ENCODE measurements at regions not wholly inside any gene's neighbourhood (a gene's known extent, or its start where the extent isn't known, plus 50 kb on each side); places are given as distances from the start of the nearest gene placed in this dataset.
A peak's percentile ranks its signal among the peaks of the same experiment; 100 is the strongest.

DNA sequence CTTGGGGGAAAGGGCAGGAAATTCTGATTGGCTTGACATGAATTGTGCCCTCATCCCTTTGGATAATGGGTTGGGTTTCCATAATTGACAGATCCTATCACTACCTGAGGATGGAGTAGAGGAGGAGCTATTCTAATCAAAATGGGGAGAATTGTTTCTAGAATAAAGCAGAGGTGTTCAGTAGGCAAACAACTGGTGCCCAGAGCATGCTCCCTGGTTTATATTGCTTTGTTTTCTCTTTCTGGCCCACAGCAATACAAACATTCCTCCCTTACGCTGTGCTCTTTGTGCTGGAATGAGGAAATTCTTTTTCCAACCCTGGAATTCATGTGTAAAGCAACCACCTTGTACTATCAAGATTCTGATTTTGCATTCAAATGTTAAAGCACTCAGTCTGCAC is 147.4 kb downstream of the RASSF9 start:
- TF ChIP-seq, protein P1, sequence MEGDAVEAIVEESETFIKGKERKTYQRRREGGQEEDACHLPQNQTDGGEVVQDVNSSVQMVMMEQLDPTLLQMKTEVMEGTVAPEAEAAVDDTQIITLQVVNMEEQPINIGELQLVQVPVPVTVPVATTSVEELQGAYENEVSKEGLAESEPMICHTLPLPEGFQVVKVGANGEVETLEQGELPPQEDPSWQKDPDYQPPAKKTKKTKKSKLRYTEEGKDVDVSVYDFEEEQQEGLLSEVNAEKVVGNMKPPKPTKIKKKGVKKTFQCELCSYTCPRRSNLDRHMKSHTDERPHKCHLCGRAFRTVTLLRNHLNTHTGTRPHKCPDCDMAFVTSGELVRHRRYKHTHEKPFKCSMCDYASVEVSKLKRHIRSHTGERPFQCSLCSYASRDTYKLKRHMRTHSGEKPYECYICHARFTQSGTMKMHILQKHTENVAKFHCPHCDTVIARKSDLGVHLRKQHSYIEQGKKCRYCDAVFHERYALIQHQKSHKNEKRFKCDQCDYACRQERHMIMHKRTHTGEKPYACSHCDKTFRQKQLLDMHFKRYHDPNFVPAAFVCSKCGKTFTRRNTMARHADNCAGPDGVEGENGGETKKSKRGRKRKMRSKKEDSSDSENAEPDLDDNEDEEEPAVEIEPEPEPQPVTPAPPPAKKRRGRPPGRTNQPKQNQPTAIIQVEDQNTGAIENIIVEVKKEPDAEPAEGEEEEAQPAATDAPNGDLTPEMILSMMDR (IDR thresholded peaks at IDR 0.05; ENCODE audit: insufficient read depth, low read length): no peak
- H3K4me3 ChIP-seq (ENCODE audit: low read depth, low read length): no peak overlapping the region
- peak; percentile 14 for DNase-seq (ENCODE audit: low read depth)

DNA sequence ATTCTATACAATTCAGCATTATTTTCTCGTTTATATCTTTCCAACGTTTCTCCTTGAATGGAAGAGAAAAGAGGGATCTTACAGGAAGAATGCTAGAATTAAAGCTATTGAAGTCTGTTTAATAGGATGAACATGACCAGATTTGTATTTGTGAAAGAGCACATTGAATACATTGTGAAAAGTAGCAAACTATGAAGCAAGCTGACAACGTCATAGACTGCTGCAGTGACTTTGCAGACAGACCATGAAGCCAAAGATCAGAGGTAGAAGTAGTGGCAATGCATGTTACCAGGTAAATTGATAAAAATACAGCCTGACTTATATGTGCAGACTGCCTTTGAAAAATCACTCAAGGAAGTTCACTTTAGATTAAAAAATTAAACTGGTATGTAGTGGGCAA is 146.1 kb downstream of the RASSF9 start:
- DNase-seq (ENCODE audit: low read depth): no peak
- TF ChIP-seq, protein P1 (IDR thresholded peaks at IDR 0.05; ENCODE audit: insufficient read depth, low read length): no peak
- no peak overlapping the region for H3K4me3 ChIP-seq (ENCODE audit: low read depth, low read length)

DNA sequence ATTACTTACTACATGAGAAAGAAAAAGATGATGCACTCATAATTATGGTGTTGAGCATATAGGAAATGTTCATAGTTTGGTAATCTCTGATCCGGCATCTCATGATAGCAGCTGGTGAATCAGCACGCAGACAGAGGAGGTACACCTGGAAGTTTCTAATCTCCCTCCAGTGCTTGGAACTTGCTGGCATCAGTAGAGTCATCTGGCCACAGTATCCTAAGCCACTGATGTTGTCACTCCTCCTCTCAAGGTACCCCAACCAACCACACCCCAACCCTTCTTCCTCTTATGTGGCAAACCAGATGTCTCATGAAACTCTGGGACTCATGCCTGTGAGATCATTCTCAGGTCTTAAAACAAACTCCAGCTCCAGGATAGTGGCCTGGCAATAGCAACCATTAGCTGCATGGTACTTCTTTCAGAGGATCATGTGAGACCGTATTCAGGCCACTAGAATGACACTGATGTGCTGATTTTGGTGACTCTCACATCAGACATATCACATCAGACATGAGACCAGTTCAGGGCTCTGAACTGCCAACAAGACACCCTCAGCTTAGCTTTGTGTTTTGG is 143.0 kb downstream of the RASSF9 start:
- no peak for DNase-seq (ENCODE audit: low read depth)
- TF ChIP-seq, protein P1 (IDR thresholded peaks at IDR 0.05; ENCODE audit: insufficient read depth, low read length): no peak
- no peak overlapping the region for H3K4me3 ChIP-seq (ENCODE audit: low read depth, low read length)

DNA sequence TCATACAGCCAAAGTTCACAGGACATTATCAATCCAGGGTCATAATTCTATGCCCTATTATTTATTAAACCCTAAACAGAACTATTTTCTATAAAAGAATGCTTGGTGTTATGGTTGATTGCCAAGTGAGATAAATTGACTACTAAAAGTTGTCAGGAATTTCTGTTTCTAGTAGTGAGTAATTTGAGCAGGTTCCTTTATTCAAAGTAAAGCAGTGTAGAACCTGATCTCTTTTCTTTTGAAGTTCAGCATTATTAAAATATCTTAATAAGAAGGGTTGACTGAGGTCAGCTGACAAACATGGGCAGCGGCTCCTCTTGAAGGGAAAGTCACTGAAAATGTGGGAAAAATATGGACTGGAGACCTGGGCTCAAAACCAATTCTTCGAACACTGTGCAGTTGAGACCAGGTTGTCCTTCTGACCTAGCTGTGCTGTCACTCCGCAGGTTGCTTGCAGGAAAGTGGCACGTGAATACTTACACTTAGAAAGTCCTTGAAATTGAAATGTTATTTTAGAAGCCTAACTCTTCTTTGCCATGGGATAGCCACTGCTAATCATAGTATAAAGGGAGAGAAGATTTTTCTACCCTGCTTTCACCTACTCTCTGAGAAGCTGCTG is 141.0 kb downstream of the RASSF9 start:
- no peak for DNase-seq (ENCODE audit: low read depth)
- TF ChIP-seq, protein P1 (IDR thresholded peaks at IDR 0.05; ENCODE audit: insufficient read depth, low read length): no peak
- no peak overlapping the region for H3K4me3 ChIP-seq (ENCODE audit: low read depth, low read length)

DNA sequence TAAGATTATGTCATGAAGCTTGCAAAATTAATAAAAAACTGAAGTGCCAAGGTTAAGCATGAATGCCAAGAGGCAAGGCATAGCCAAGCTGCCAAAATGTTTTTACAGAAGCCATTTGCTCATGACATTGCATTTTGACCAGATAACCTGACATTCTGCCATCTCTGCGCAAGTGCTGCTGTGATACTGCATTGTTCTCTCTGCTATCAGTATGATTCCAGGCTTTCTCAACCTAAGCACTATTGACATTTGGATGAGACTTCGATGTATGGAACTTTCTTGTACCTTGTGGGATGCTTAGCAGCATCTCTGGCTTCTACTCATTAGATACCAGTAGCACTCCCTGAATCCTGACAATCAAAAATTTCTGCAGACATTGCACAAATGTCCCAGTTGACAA is 139.2 kb downstream of the RASSF9 start:
- no peak overlapping the region for H3K4me3 ChIP-seq (ENCODE audit: low read depth, low read length)
- TF ChIP-seq, protein P1 (IDR thresholded peaks at IDR 0.05; ENCODE audit: insufficient read depth, low read length): no peak
- DNase-seq (ENCODE audit: low read depth): no peak

DNA sequence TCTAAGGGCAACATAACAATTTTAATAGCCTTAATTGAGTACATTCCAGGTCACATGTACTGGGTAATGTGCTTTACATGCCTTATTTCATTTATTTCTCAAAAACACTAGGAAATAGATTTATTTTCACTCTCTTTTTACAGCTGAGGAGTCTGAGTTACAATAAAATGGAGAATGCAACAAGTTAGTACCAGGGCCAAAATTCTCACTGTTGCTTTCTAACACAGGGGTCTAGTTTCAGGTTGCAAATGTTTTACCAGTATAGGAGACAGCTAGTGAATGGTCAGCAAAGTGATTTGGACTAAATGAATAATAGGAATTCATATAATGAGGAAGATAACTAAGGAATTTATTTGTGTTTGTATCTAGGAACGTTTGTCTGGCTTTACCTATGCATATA is 137.3 kb downstream of the RASSF9 start:
- TF ChIP-seq, protein P1 (IDR thresholded peaks at IDR 0.05; ENCODE audit: insufficient read depth, low read length): no peak
- no peak for DNase-seq (ENCODE audit: low read depth)
- H3K4me3 ChIP-seq (ENCODE audit: low read depth, low read length): no peak overlapping the region

DNA sequence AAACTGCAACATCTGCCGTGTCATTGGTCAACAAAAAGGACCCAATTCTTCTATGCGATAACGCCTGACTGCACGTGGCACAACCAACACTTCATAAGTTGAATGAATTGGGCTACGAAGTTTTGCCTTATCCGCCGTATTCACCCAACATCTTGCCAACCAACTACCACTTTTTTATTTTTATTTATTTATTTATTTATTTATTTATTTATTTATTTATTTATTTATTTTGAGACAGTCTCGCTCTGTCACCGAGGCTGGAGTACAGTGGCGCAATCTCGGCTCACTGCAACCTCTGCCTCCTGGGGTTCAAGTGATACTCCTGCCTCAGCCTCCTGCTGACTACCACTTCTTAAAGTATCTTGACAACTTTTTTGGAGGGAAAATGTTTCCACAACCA is 127.4 kb downstream of the RASSF9 start:
- TF ChIP-seq, protein P1 (IDR thresholded peaks at IDR 0.05; ENCODE audit: insufficient read depth, low read length): no peak
- H3K4me3 ChIP-seq (ENCODE audit: low read depth, low read length): no peak overlapping the region
- DNase-seq (ENCODE audit: low read depth): no peak
